Peyer's patch (tissue), 4 donors: ENCODE measurements at regions not wholly inside any gene's neighbourhood (a gene's known extent, or its start where the extent isn't known, plus 50 kb on each side); places are given as distances from the start of the nearest gene placed in this dataset.

Source experiments
- POLR2A ChIP-seq, 2 donors: fragments of 450-650 bp; IDR thresholded peaks; one replicate each; pipeline ENCODE4 v1.5.1; 2017; ENCODE audit warnings: antibody characterized with exemption in 2 of 2, mild to moderate bottlenecking in 2 of 2, moderate library complexity in 2 of 2
- TF ChIP-seq, protein P1 (sequence below), 6 experiments: fragments of 450-650 bp in 4 of 6; fragments of 200-600 bp in 2 of 6; sonication (generic) in 1 of 6; IDR thresholded peaks; one replicate each; pipeline ENCODE4 v1.5.1; 2017 to 2019; ENCODE audit warnings: antibody characterized with exemption in 6 of 6, mild to moderate bottlenecking in 3 of 6, moderate library complexity in 1 of 6

DNA sequence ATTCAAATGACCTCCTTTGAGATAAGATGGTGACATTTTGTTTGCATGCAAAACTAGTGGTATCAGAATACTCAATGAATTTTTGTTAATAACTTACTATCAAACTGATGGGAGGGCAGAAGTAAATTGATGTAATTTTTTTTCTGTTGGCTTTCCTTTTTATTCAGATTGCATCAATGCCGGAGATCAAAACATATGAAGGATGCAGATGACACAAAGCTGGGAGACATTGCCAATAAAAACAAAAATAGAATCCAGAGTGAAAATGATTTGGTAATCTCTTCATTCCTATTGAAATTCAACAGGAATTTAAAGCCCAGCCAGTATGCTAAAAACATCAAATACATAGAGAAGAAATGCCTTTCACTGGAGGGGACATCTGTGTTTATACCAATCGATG, 1655.3 kb upstream of the C9orf72 start:
- TF ChIP-seq, protein P1, sequence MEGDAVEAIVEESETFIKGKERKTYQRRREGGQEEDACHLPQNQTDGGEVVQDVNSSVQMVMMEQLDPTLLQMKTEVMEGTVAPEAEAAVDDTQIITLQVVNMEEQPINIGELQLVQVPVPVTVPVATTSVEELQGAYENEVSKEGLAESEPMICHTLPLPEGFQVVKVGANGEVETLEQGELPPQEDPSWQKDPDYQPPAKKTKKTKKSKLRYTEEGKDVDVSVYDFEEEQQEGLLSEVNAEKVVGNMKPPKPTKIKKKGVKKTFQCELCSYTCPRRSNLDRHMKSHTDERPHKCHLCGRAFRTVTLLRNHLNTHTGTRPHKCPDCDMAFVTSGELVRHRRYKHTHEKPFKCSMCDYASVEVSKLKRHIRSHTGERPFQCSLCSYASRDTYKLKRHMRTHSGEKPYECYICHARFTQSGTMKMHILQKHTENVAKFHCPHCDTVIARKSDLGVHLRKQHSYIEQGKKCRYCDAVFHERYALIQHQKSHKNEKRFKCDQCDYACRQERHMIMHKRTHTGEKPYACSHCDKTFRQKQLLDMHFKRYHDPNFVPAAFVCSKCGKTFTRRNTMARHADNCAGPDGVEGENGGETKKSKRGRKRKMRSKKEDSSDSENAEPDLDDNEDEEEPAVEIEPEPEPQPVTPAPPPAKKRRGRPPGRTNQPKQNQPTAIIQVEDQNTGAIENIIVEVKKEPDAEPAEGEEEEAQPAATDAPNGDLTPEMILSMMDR (IDR thresholded peaks at IDR 0.05): no peak
- TF ChIP-seq POLR2A (IDR thresholded peaks at IDR 0.05): no peak
